Keratinocyte (primary cell): ENCODE measurements at regions not wholly inside any gene's neighbourhood (a gene's known extent, or its start where the extent isn't known, plus 50 kb on each side); places are given as distances from the start of the nearest gene placed in this dataset.
A peak's percentile ranks its signal among the peaks of the same experiment; 100 is the strongest.

Source experiments
- DNase-seq: peaks from one replicate; pipeline ENCODE4 v3.0.0-alpha.2; 2011; ENCODE audit warnings: low read depth, missing footprints, low spot score
- FAIRE-seq: peaks from 2 replicates; lab custom pipeline; 2011; peaks lifted over from hg19 to GRCh38; lab: Jason Lieb, UNC
- H2AFZ ChIP-seq: 2 replicates; pipeline ENCODE4 v1.6.0; 2012; ENCODE audit warnings: low read length, control low read depth, inconsistent platforms; ENCODE audit not compliant: control insufficient read depth
- H3K27ac ChIP-seq: 2 replicates; pipeline ENCODE4 v1.5.1; 2011; ENCODE audit warnings: low read length; ENCODE audit not compliant: control insufficient read depth, insufficient read depth
- H3K27me3 ChIP-seq: 3 replicates; pipeline ENCODE4 v1.6.0; 2011; ENCODE audit warnings: low read length; ENCODE audit not compliant: control insufficient read depth, insufficient read depth; ENCODE audit errors: extremely low read depth
- H3K36me3 ChIP-seq, 2 experiments: 2 replicates in 1 of 2; 3 replicates in 1 of 2; pipeline ENCODE4 v1.5.1; 2011; ENCODE audit warnings: low read length in 2 of 2, mild to moderate bottlenecking in 1 of 2; ENCODE audit not compliant: control insufficient read depth in 2 of 2, insufficient read depth in 2 of 2; ENCODE audit errors: extremely low read depth in 1 of 2
- H3K4me1 ChIP-seq: 3 replicates; pipeline ENCODE4 v1.5.1; 2011; ENCODE audit warnings: low read length; ENCODE audit not compliant: control insufficient read depth, insufficient read depth; ENCODE audit errors: extremely low read depth
- H3K4me2 ChIP-seq: 3 replicates; pipeline ENCODE4 v1.6.0; 2011; ENCODE audit warnings: low read depth, low read length; ENCODE audit not compliant: control insufficient read depth, insufficient read depth; ENCODE audit errors: extremely low read depth
- H3K4me3 ChIP-seq, 3 experiments: fragments of 200-600 bp in 1 of 3; sonication (generic) in 1 of 3; 2 replicates in 2 of 3; 3 replicates in 1 of 3; pipeline ENCODE4 v1.5.1; 2011 to 2016; ENCODE audit warnings: low read length in 3 of 3, mild to moderate bottlenecking in 3 of 3, control low read depth in 2 of 3, inconsistent platforms in 1 of 3, low read depth in 1 of 3, mixed read lengths in 1 of 3, mixed run types in 1 of 3, moderate library complexity in 1 of 3; ENCODE audit not compliant: control insufficient read depth in 2 of 3, insufficient read depth in 2 of 3; ENCODE audit errors: extremely low read depth in 1 of 3
- H3K79me2 ChIP-seq: 2 replicates; pipeline ENCODE4 v1.6.0; 2012; ENCODE audit warnings: low read length; ENCODE audit not compliant: control insufficient read depth, insufficient read depth
- H3K9ac ChIP-seq: 3 replicates; pipeline ENCODE4 v1.6.0; 2011; ENCODE audit warnings: low read length; ENCODE audit not compliant: control insufficient read depth, insufficient read depth; ENCODE audit errors: extremely low read depth
- H3K9me1 ChIP-seq: 3 replicates; pipeline ENCODE4 v1.6.0; 2011; ENCODE audit warnings: low read length; ENCODE audit not compliant: control insufficient read depth, insufficient read depth; ENCODE audit errors: extremely low read depth
- H3K9me3 ChIP-seq: 2 replicates; pipeline ENCODE4 v1.5.1; 2012; ENCODE audit warnings: low read depth, low read length; ENCODE audit not compliant: control insufficient read depth
- H4K20me1 ChIP-seq: 3 replicates; pipeline ENCODE4 v1.6.0; 2011; ENCODE audit warnings: low read length; ENCODE audit not compliant: control insufficient read depth, insufficient read depth; ENCODE audit errors: extremely low read depth
- EZH2 ChIP-seq: IDR thresholded peaks from one replicate; pipeline ENCODE4 v1.6.1; 2012; ENCODE audit warnings: inconsistent platforms, mild to moderate bottlenecking, low read length, moderate library complexity
- dilution Hi-C: fragments of 300-500 bp; cut with MboI; formaldehyde crosslinking; loops from one replicate; pipeline ENCODE4 v1.7.0; 2020; ENCODE audit warnings: low sequenced_read_pairs; ENCODE audit not compliant: extremely low pct_ligation_motif_present
- TF ChIP-seq, protein P1 (sequence below), 3 experiments: IDR thresholded peaks in 1 of 3; conservative IDR thresholded peaks in 1 of 3; optimal IDR thresholded peaks in 1 of 3; 2 replicates in 2 of 3; 3 replicates in 1 of 3; pipeline versions ENCODE3 to v1.5.1; 2011; ENCODE audit warnings: low read length in 3 of 3, mild to moderate bottlenecking in 3 of 3, moderate library complexity in 2 of 3, control low read depth in 1 of 3, inconsistent platforms in 1 of 3; ENCODE audit not compliant: insufficient read depth in 2 of 3; ENCODE audit errors: extremely low read depth in 1 of 3

DNA sequence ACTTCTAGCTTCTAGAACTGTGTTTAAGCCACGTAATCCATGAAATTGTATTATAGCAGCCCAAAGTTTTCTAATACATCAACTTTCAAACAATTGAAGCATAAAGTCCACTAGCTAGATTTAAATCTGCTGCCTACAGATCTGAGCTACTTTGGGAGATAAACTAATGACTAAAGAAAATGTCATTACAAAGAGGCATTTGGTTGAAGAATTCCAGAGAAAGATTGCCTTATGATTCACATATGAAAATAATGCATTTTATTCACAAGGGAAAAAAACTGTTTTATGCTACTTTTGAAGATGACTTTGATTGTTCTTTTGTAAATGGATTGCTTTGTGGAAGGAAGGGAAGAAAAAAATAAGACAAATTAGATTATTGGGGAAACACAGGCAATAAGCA lies 124.1 kb upstream of the SLIT2 start:
- Histone ChIP-seq H3K9ac (no peak overlapping the region), H3K27ac (no peak overlapping the region), H3K4me3 (no peak overlapping the region), H3K36me3 (no peaks in the 10 kb centered on the region), H4K20me1 (no peaks in the 10 kb centered on the region), H3K4me1 (peaks cover 4% of the 10 kb centered on the region), H3K27me3 (no peaks in the 10 kb centered on the region), H3K9me3 (no peaks in the 10 kb centered on the region), H2AFZ (no peak overlapping the region), H3K9me1 (no peaks in the 10 kb centered on the region), H3K79me2 (no peaks in the 10 kb centered on the region), H3K4me2 (no peak overlapping the region)
- DNase-seq (no peak), FAIRE-seq (no peak)
- TF ChIP-seq EZH2 = no peak
- TF ChIP-seq, protein P1, sequence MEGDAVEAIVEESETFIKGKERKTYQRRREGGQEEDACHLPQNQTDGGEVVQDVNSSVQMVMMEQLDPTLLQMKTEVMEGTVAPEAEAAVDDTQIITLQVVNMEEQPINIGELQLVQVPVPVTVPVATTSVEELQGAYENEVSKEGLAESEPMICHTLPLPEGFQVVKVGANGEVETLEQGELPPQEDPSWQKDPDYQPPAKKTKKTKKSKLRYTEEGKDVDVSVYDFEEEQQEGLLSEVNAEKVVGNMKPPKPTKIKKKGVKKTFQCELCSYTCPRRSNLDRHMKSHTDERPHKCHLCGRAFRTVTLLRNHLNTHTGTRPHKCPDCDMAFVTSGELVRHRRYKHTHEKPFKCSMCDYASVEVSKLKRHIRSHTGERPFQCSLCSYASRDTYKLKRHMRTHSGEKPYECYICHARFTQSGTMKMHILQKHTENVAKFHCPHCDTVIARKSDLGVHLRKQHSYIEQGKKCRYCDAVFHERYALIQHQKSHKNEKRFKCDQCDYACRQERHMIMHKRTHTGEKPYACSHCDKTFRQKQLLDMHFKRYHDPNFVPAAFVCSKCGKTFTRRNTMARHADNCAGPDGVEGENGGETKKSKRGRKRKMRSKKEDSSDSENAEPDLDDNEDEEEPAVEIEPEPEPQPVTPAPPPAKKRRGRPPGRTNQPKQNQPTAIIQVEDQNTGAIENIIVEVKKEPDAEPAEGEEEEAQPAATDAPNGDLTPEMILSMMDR (optimal IDR thresholded peaks at IDR 0.05 in 1 of 3, IDR thresholded peaks at IDR 0.05 in 1 of 3, conservative IDR thresholded peaks at IDR 0.05 in 1 of 3; ENCODE audit: extremely low read depth in 1 of 3, insufficient read depth in 2 of 3, low read length in 3 of 3) = no peak
- dilution Hi-C loops = no loop called here

- no peaks in the 10 kb centered on the region for H3K27me3 ChIP-seq
- no peak overlapping the region for H3K4me2 ChIP-seq
- no peak overlapping the region for H3K4me3 ChIP-seq
- H4K20me1 ChIP-seq = no peaks in the 10 kb centered on the region
- H3K79me2 ChIP-seq = no peaks in the 10 kb centered on the region
- H3K9me1 ChIP-seq = no peaks in the 10 kb centered on the region
- dilution Hi-C loops = no loop called here
- H3K9me3 ChIP-seq = no peaks in the 10 kb centered on the region
- H2AFZ ChIP-seq = no peak overlapping the region
- no peak overlapping the region for H3K27ac ChIP-seq
- peak; percentile 32 for DNase-seq
- H3K36me3 ChIP-seq = no peaks in the 10 kb centered on the region
- TF ChIP-seq EZH2 = no peak
- TF ChIP-seq, protein P1 (optimal IDR thresholded peaks at IDR 0.05 in 1 of 3, IDR thresholded peaks at IDR 0.05 in 1 of 3, conservative IDR thresholded peaks at IDR 0.05 in 1 of 3; ENCODE audit: extremely low read depth in 1 of 3, insufficient read depth in 2 of 3, low read length in 3 of 3) = no peak
- H3K9ac ChIP-seq = no peak overlapping the region
- H3K4me1 ChIP-seq = peaks cover 4% of the 10 kb centered on the region
- peak; percentile 57 for FAIRE-seq
Observed at GRCh38 chr4:20126906-20127305, 124.8 kb upstream of the SLIT2 start.
